ENCODE measurements at regions not wholly inside any gene's neighbourhood (a gene's known extent, or its start where the extent isn't known, plus 50 kb on each side); places are given as distances from the start of the nearest gene placed in this dataset.

GRCh38 chr21:27250366-27250765 lies 283.5 kb upstream of the ADAMTS5 start:
- Histone ChIP-seq H3K9me3 (replicated peaks; ENCODE audit: control insufficient read depth, insufficient read depth, low read depth, low read length) (no peaks in the 10 kb centered on the region), H3K79me2 (ENCODE audit: control insufficient read depth, insufficient read depth, low read length) (no peaks in the 10 kb centered on the region), H3K27ac (ENCODE audit: extremely low read depth, low read depth, low read length) (no peak overlapping the region), H4K20me1 (replicated peaks; ENCODE audit: control insufficient read depth, insufficient read depth, low read length) (no peaks in the 10 kb centered on the region), H3K4me2 (ENCODE audit: insufficient read depth, low read length) (no peak overlapping the region), H3K4me1 (replicated peaks in 1 of 2; ENCODE audit: control insufficient read depth in 2 of 2, insufficient read depth in 2 of 2, low read length in 2 of 2) (no peaks in the 10 kb centered on the region), H3K9ac (ENCODE audit: insufficient read depth in 1 of 2, low read depth in 2 of 2, low read length in 2 of 2) (no peak overlapping the region), H3K27me3 (ENCODE audit: control insufficient read depth in 2 of 2, insufficient read depth in 2 of 2, low read length in 2 of 2) (no peaks in the 10 kb centered on the region), H3K36me3 (ENCODE audit: control insufficient read depth, insufficient read depth, low read length) (no peaks in the 10 kb centered on the region), H3K9me1 (ENCODE audit: control insufficient read depth, insufficient read depth, low read length) (no peaks in the 10 kb centered on the region), H3K4me3 (no peak overlapping the region), H2AFZ (ENCODE audit: low read depth, low read length) (no peak overlapping the region)
- WGBS (ENCODE audit: insufficient coverage, low coverage, missing lambda C conversion rate) = 0% methylated on average over 1 of the region's 1 CpG
- CTCF ChIA-PET (ENCODE audit: low intra/inter-chr PET ratio) = no interaction called here
- in situ Hi-C loops (cut with MboI) = no loop called here
- FAIRE-seq (no peak), ATAC-seq (no peak), DNase-seq (ENCODE audit: extremely low read depth in 1 of 4, low spot score in 3 of 4) (no peak)
- no TSS peak for BruUV-seq (replicated peaks)
- POLR2A ChIA-PET = no interaction called here
- intact Hi-C loops (cut with micrococcal nuclease) = no loop called here
- TF ChIP-seq MGA (IDR thresholded peaks at IDR 0.05) (no peak), LEF1 (IDR thresholded peaks at IDR 0.05) (no peak), ZNF232 (CRISPR knock-in tag; IDR thresholded peaks at IDR 0.05) (no peak), MITF (IDR thresholded peaks at IDR 0.05) (no peak), AFF1 (IDR thresholded peaks at IDR 0.05; ENCODE audit: low read depth in 1 of 2, partially characterized antibody in 2 of 2) (no peak), RBM14 (IDR thresholded peaks at IDR 0.05; ENCODE audit: borderline replicate concordance, insufficient read depth, low read depth, low read length) (no peak)
